ENCODE measurements at regions not wholly inside any gene's neighbourhood (a gene's known extent, or its start where the extent isn't known, plus 50 kb on each side); places are given as distances from the start of the nearest gene placed in this dataset.

DNA sequence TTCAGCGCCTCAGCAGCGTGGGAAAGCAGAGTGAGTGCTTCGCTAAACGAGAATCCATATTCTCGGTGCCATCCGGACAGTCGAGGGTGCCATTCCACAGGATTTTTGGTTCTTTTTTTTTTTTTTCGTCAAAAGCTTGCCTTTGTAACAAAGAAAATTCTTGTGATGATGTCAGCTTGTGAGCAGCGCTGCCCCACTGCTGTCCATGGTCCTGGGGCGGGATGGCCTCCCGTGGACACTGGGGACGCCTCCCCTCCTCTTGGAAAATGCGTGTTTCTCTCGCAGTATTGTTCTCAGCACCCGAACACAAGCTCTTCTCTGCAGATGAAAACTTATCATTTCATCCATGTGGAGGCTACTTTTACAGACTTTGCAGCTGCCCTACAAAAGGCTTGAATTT is 477.4 kb downstream of the TCERG1L start:
- Histone ChIP-seq H3K4me3 (ENCODE audit: control insufficient read depth in 2 of 3, extremely low read depth in 1 of 3, insufficient read depth in 2 of 3, low read depth in 1 of 3, low read length in 3 of 3) (no peak overlapping the region), H3K9ac (ENCODE audit: control insufficient read depth, extremely low read depth, insufficient read depth, low read length) (no peak overlapping the region), H3K36me3 (ENCODE audit: control insufficient read depth in 2 of 2, extremely low read depth in 1 of 2, insufficient read depth in 2 of 2, low read length in 2 of 2) (no peaks in the 10 kb centered on the region), H3K27me3 (ENCODE audit: control insufficient read depth, extremely low read depth, insufficient read depth, low read length) (no peaks in the 10 kb centered on the region), H3K9me3 (ENCODE audit: control insufficient read depth, low read depth, low read length) (peaks cover 9% of the 10 kb centered on the region), H3K4me2 (ENCODE audit: control insufficient read depth, extremely low read depth, insufficient read depth, low read depth, low read length) (no peak overlapping the region), H3K27ac (ENCODE audit: control insufficient read depth, insufficient read depth, low read length) (no peak overlapping the region), H3K4me1 (ENCODE audit: control insufficient read depth, extremely low read depth, insufficient read depth, low read length) (no peaks in the 10 kb centered on the region), H3K79me2 (ENCODE audit: control insufficient read depth, insufficient read depth, low read length) (no peaks in the 10 kb centered on the region), H3K9me1 (ENCODE audit: control insufficient read depth, extremely low read depth, insufficient read depth, low read length) (no peaks in the 10 kb centered on the region), H4K20me1 (ENCODE audit: control insufficient read depth, extremely low read depth, insufficient read depth, low read length) (no peaks in the 10 kb centered on the region), H2AFZ (ENCODE audit: control insufficient read depth, low read length) (no peak overlapping the region)
- FAIRE-seq = no peak
- TF ChIP-seq, protein P1, sequence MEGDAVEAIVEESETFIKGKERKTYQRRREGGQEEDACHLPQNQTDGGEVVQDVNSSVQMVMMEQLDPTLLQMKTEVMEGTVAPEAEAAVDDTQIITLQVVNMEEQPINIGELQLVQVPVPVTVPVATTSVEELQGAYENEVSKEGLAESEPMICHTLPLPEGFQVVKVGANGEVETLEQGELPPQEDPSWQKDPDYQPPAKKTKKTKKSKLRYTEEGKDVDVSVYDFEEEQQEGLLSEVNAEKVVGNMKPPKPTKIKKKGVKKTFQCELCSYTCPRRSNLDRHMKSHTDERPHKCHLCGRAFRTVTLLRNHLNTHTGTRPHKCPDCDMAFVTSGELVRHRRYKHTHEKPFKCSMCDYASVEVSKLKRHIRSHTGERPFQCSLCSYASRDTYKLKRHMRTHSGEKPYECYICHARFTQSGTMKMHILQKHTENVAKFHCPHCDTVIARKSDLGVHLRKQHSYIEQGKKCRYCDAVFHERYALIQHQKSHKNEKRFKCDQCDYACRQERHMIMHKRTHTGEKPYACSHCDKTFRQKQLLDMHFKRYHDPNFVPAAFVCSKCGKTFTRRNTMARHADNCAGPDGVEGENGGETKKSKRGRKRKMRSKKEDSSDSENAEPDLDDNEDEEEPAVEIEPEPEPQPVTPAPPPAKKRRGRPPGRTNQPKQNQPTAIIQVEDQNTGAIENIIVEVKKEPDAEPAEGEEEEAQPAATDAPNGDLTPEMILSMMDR (optimal IDR thresholded peaks at IDR 0.05 in 1 of 3, IDR thresholded peaks at IDR 0.05 in 1 of 3, conservative IDR thresholded peaks at IDR 0.05 in 1 of 3; ENCODE audit: extremely low read depth in 1 of 3, insufficient read depth in 2 of 3, low read length in 3 of 3) = no peak
- no peak for TF ChIP-seq EZH2 (IDR thresholded peaks at IDR 0.05; ENCODE audit: low read length)
- DNase-seq (ENCODE audit: low read depth, low spot score) = no peak
- dilution Hi-C loops (cut with MboI; ENCODE audit: extremely low pct_ligation_motif_present, low sequenced_read_pairs) = no loop called here

DNA sequence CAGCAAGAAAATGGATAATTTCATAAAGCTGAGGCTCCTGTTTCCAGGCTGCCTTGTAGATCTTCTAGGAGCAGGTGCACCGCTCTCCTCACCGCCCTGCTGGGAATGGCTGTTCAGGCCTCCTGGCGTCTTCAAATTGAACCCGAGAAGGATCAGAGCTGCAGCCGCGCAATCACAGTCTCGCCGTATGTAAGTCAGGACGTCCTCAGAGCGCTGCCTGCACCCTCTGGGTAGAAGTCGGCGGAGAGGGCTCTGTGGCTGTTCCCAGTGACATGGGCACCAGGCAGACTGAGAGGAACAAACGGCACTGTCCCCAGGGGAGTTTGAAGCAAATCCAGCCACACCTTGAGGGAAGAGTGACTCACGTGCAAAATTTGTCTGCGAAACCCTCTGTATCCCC is 476.9 kb downstream of the TCERG1L start:
- no peaks in the 10 kb centered on the region for H4K20me1 ChIP-seq (ENCODE audit: control insufficient read depth, extremely low read depth, insufficient read depth, low read length)
- no peak overlapping the region for H3K27ac ChIP-seq (ENCODE audit: control insufficient read depth, insufficient read depth, low read length)
- no peak overlapping the region for H2AFZ ChIP-seq (ENCODE audit: control insufficient read depth, low read length)
- no peak overlapping the region for H3K4me2 ChIP-seq (ENCODE audit: control insufficient read depth, extremely low read depth, insufficient read depth, low read depth, low read length)
- no peak for TF ChIP-seq EZH2 (IDR thresholded peaks at IDR 0.05; ENCODE audit: low read length)
- TF ChIP-seq, protein P1 (optimal IDR thresholded peaks at IDR 0.05 in 1 of 3, IDR thresholded peaks at IDR 0.05 in 1 of 3, conservative IDR thresholded peaks at IDR 0.05 in 1 of 3; ENCODE audit: extremely low read depth in 1 of 3, insufficient read depth in 2 of 3, low read length in 3 of 3) = no peak
- dilution Hi-C loops (cut with MboI; ENCODE audit: extremely low pct_ligation_motif_present, low sequenced_read_pairs) = no loop called here
- H3K27me3 ChIP-seq (ENCODE audit: control insufficient read depth, extremely low read depth, insufficient read depth, low read length) = no peaks in the 10 kb centered on the region
- peaks cover 9% of the 10 kb centered on the region for H3K9me3 ChIP-seq (ENCODE audit: control insufficient read depth, low read depth, low read length)
- H3K4me3 ChIP-seq (ENCODE audit: control insufficient read depth in 2 of 3, extremely low read depth in 1 of 3, insufficient read depth in 2 of 3, low read depth in 1 of 3, low read length in 3 of 3) = no peak overlapping the region
- no peaks in the 10 kb centered on the region for H3K36me3 ChIP-seq (ENCODE audit: control insufficient read depth in 2 of 2, extremely low read depth in 1 of 2, insufficient read depth in 2 of 2, low read length in 2 of 2)
- H3K9me1 ChIP-seq (ENCODE audit: control insufficient read depth, extremely low read depth, insufficient read depth, low read length) = no peaks in the 10 kb centered on the region
- DNase-seq (ENCODE audit: low read depth, low spot score) = no peak
- no peak for FAIRE-seq
- no peak overlapping the region for H3K9ac ChIP-seq (ENCODE audit: control insufficient read depth, extremely low read depth, insufficient read depth, low read length)
- no peaks in the 10 kb centered on the region for H3K79me2 ChIP-seq (ENCODE audit: control insufficient read depth, insufficient read depth, low read length)
- no peaks in the 10 kb centered on the region for H3K4me1 ChIP-seq (ENCODE audit: control insufficient read depth, extremely low read depth, insufficient read depth, low read length)
